A549 (cell line): ENCODE measurements at regions not wholly inside any gene's neighbourhood (a gene's known extent, or its start where the extent isn't known, plus 50 kb on each side); places are given as distances from the start of the nearest gene placed in this dataset.

Source experiments
- ATAC-seq, 2 experiments: fragments of 200-7000 bp in 1 of 2; fragments of >200 bp in 1 of 2; cut with Nextera tagmentation in 1 of 2; cut with Tn5 transposase in 1 of 2; 3 replicates each; pipeline versions ENCODE4 v1.8.0 to v1.9.1; 2018 to 2020; ENCODE audit warnings: mild to moderate bottlenecking in 1 of 2, moderate library complexity in 1 of 2
- CTCF ChIA-PET: fragments of 300-600 bp; sonication (Branson Sonifier 250); formaldehyde crosslinking; extraction: SDS; loops from one replicate; lab custom pipeline; 2021; ENCODE audit warnings: antibody characterized with exemption, inconsistent platforms; lab: Yijun Ruan, JAX
- POLR2A ChIA-PET: fragments of 350-600 bp; formaldehyde crosslinking; extraction: SDS; loops from one replicate; lab custom pipeline; 2021; ENCODE audit warnings: antibody characterized with exemption, inconsistent platforms; lab: Yijun Ruan, JAX
- DNase-seq, 2 experiments: peaks; one replicate each; pipeline versions ENCODE4 v3.0.0 to v3.0.0-alpha.2; 2011 to 2016; ENCODE audit warnings: low read depth in 1 of 2, low spot score in 1 of 2
- FAIRE-seq: peaks from 2 replicates; lab custom pipeline; 2011; peaks lifted over from hg19 to GRCh38; lab: Jason Lieb, UNC
- H3K27ac ChIP-seq, 2 experiments: fragments of >200 bp; sonication (Bioruptor Twin); formaldehyde crosslinking; 3 replicates each; pipeline ENCODE4 v1.5.1; 2016 to 2017
- H3K4me1 ChIP-seq: fragments of >200 bp; sonication (Bioruptor Twin); formaldehyde crosslinking; 3 replicates; pipeline ENCODE4 v1.6.1; 2016
- H3K4me2 ChIP-seq: fragments of >200 bp; sonication (Bioruptor Twin); formaldehyde crosslinking; 3 replicates; pipeline ENCODE4 v1.6.1; 2016
- H3K4me3 ChIP-seq: fragments of >200 bp; sonication (Bioruptor Twin); formaldehyde crosslinking; 3 replicates; pipeline ENCODE4 v1.5.1; 2016
- H3K9me3 ChIP-seq: fragments of >200 bp; sonication (Bioruptor Twin); formaldehyde crosslinking; 3 replicates; pipeline ENCODE4 v1.6.1; 2016
- BHLHE40 ChIP-seq: IDR thresholded peaks from 2 replicates; pipeline ENCODE4 v1.6.1; 2012; ENCODE audit warnings: low read depth, low read length, inconsistent platforms
- CBX2 ChIP-seq: fragments of 200-600 bp; sonication (generic); IDR thresholded peaks from 2 replicates; pipeline ENCODE4 v1.6.1; 2016; ENCODE audit warnings: low read depth, mild to moderate bottlenecking, borderline replicate concordance
- CEBPB ChIP-seq, 2 experiments: fragments of >200 bp in 1 of 2; sonication (Bioruptor Twin) in 1 of 2; formaldehyde crosslinking in 1 of 2; IDR thresholded peaks; 2 replicates each; pipeline ENCODE4 v1.6.1; 2012 to 2016
- CTCF ChIP-seq: fragments of >200 bp; sonication (Bioruptor Twin); formaldehyde crosslinking; IDR thresholded peaks from 3 replicates; pipeline ENCODE4 v1.5.1; 2016
- E2F6 ChIP-seq: IDR thresholded peaks from 2 replicates; pipeline ENCODE4 v1.6.1; 2012; ENCODE audit warnings: low read depth, borderline replicate concordance
- EHF ChIP-seq: fragments of 250-450 bp; sonication (Bioruptor Pico); IDR thresholded peaks from 2 replicates; pipeline ENCODE4 v1.5.0; 2020; ENCODE audit warnings: mild to moderate bottlenecking
- EP300 ChIP-seq, 2 experiments: fragments of >200 bp; sonication (Bioruptor Twin); formaldehyde crosslinking; IDR thresholded peaks; 2 replicates in 1 of 2; 3 replicates in 1 of 2; pipeline ENCODE4 v1.6.1; 2016 to 2017
- FOSB ChIP-seq: fragments of 250-450 bp; sonication (Bioruptor Pico); IDR thresholded peaks from 2 replicates; pipeline ENCODE4 v1.5.0; 2020; ENCODE audit warnings: mild to moderate bottlenecking, moderate library complexity
- FOSL2 ChIP-seq, 2 experiments: fragments of 450-650 bp in 1 of 2; fragments of >200 bp in 1 of 2; sonication (Bioruptor Twin) in 1 of 2; formaldehyde crosslinking; IDR thresholded peaks; 2 replicates each; pipeline versions ENCODE4 v1.5.0 to v1.6.1; 2016 to 2020; ENCODE audit warnings: mild to moderate bottlenecking in 1 of 2, moderate library complexity in 1 of 2
- HES2 ChIP-seq: fragments of >200 bp; sonication (Bioruptor Twin); formaldehyde crosslinking; IDR thresholded peaks from 2 replicates; pipeline ENCODE4 v1.6.1; 2016
- HEYL ChIP-seq: fragments of 250-450 bp; sonication (Bioruptor Pico); IDR thresholded peaks from 2 replicates; pipeline ENCODE4 v1.8.0; 2021; ENCODE audit warnings: mild to moderate bottlenecking, moderate library complexity
- KDM1A ChIP-seq: fragments of 200-600 bp; sonication (generic); IDR thresholded peaks from 2 replicates; pipeline ENCODE4 v1.6.1; 2016; ENCODE audit warnings: low read depth, mild to moderate bottlenecking
- NFE2L2 ChIP-seq: fragments of 150-350 bp; conservative IDR thresholded peaks from 2 replicates; pipeline ENCODE4 v1.6.1; 2014; ENCODE audit warnings: low read length
- RARB ChIP-seq: fragments of 250-450 bp; sonication (Bioruptor Pico); IDR thresholded peaks from 2 replicates; pipeline ENCODE4 v1.8.0; 2021; ENCODE audit warnings: mild to moderate bottlenecking, moderate library complexity
- RFX5 ChIP-seq: fragments of 450-650 bp; IDR thresholded peaks from 2 replicates; pipeline ENCODE4 v1.7.1; 2014; ENCODE audit warnings: antibody characterized with exemption, mild to moderate bottlenecking, moderate library complexity
- SMC3 ChIP-seq: fragments of >200 bp; sonication (Bioruptor Twin); formaldehyde crosslinking; IDR thresholded peaks from 3 replicates; pipeline ENCODE4 v1.6.1; 2018; ENCODE audit warnings: inconsistent platforms
- TFCP2L1 ChIP-seq: fragments of 250-450 bp; sonication (Bioruptor Pico); IDR thresholded peaks from 2 replicates; pipeline ENCODE4 v1.5.0; 2021; ENCODE audit warnings: mild to moderate bottlenecking
- USF2 ChIP-seq: fragments of 450-650 bp; IDR thresholded peaks from 2 replicates; pipeline ENCODE4 v1.6.1; 2014; ENCODE audit warnings: antibody characterized with exemption
- ZFP36 ChIP-seq: fragments of 450-650 bp; IDR thresholded peaks from 2 replicates; pipeline ENCODE4 v1.6.1; 2014; ENCODE audit warnings: borderline replicate concordance; ENCODE audit not compliant: partially characterized antibody
- ZNF302 ChIP-seq: fragments of 250-450 bp; sonication (Bioruptor Pico); IDR thresholded peaks from 2 replicates; pipeline ENCODE4 v1.9.0; 2021; ENCODE audit warnings: inconsistent platforms, mild to moderate bottlenecking, moderate library complexity
- ZSCAN20 ChIP-seq: fragments of 250-450 bp; sonication (Bioruptor Pico); IDR thresholded peaks from 2 replicates; pipeline ENCODE4 v1.8.0; 2022; ENCODE audit warnings: mild to moderate bottlenecking, moderate library complexity
- WGBS: methylation state at CpG from one replicate; pipeline ENCODE4 v1.1.6; 2017; ENCODE audit errors: missing lambda C conversion rate; 5-methylcytosine and 5-hydroxymethylcytosine counted together
- TF ChIP-seq, protein P1 (sequence below): IDR thresholded peaks from 2 replicates; pipeline ENCODE4 v1.6.1; 2012
- TF ChIP-seq, protein P2 (sequence below): IDR thresholded peaks from 2 replicates; pipeline ENCODE4 v1.6.1; 2012
- TF ChIP-seq, protein P3 (sequence below): fragments of 200-600 bp; sonication (generic); IDR thresholded peaks from 2 replicates; pipeline ENCODE4 v1.6.1; 2016; ENCODE audit warnings: antibody characterized with exemption, mild to moderate bottlenecking, moderate library complexity

GRCh38 chr10:64952042-64952441, 1430.8 kb downstream of the REEP3 start:
- WGBS = 7% methylated on average over 2 of the region's 2 CpGs
- DNase-seq (no peak), FAIRE-seq (no peak), ATAC-seq (no peak)
- H3K4me1 ChIP-seq = no peaks in the 10 kb centered on the region
- H3K4me2 ChIP-seq = no peak overlapping the region
- H3K27ac ChIP-seq = no peak overlapping the region
- TF ChIP-seq CBX2 (no peak), FOSB (CRISPR knock-in tag) (no peak), E2F6 (no peak), HES2 (no peak)
- CTCF ChIA-PET = no interaction called here
- no peak overlapping the region for H3K4me3 ChIP-seq
- H3K9me3 ChIP-seq = 0 out of 3 replicates have a peak, but pooled peaks cover 3% of the 10 kb centered on the region
- POLR2A ChIA-PET = no interaction called here

GRCh38 chr10:64956441-64956840, 1435.2 kb downstream of the REEP3 start:
- TF ChIP-seq ZSCAN20 (CRISPR knock-in tag) (no peak), FOSL2 (IDR thresholded peaks at IDR 0.05) (no peak), FOSL2 (CRISPR knock-in tag; IDR thresholded peaks at IDR 0.05) (no peak), TFCP2L1 (no peak), CEBPB (IDR thresholded peaks at IDR 0.05) (no peak), SMC3 (no peak), EHF (CRISPR knock-in tag) (no peak), EP300 (IDR thresholded peaks at IDR 0.05) (no peak), USF2 (no peak), RFX5 (no peak), HEYL (CRISPR knock-in tag) (no peak), ZNF302 (no peak)
- TF ChIP-seq, protein P1, sequence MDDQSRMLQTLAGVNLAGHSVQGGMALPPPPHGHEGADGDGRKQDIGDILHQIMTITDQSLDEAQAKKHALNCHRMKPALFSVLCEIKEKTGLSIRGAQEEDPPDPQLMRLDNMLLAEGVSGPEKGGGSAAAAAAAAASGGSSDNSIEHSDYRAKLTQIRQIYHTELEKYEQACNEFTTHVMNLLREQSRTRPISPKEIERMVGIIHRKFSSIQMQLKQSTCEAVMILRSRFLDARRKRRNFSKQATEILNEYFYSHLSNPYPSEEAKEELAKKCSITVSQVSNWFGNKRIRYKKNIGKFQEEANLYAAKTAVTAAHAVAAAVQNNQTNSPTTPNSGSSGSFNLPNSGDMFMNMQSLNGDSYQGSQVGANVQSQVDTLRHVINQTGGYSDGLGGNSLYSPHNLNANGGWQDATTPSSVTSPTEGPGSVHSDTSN = no peak
- TF ChIP-seq, protein P2, sequence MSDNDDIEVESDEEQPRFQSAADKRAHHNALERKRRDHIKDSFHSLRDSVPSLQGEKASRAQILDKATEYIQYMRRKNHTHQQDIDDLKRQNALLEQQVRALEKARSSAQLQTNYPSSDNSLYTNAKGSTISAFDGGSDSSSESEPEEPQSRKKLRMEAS = no peak
- Histone ChIP-seq H3K4me1 (no peaks in the 10 kb centered on the region), H3K4me3 (no peak overlapping the region), H3K9me3 (0 out of 3 replicates have a peak, but pooled peaks cover 3% of the 10 kb centered on the region), H3K27ac (no peak overlapping the region), H3K4me2 (no peak overlapping the region)
- ChIA-PET POLR2A (no interaction called here), CTCF (no interaction called here)
- WGBS = 5% methylated on average over 1 of the region's 1 CpG
- ATAC-seq = no peak
- FAIRE-seq = no peak
- no peak for DNase-seq

- H3K4me3 ChIP-seq = no peak overlapping the region
- no peak for FAIRE-seq
- no peak for DNase-seq
- H3K9me3 ChIP-seq = no peaks in the 10 kb centered on the region
- ATAC-seq = no peak
- 7% methylated on average over 1 of the region's 1 CpG for WGBS
- H3K27ac ChIP-seq = no peak overlapping the region
- CTCF ChIA-PET = no interaction called here
- H3K4me2 ChIP-seq = no peak overlapping the region
- no peaks in the 10 kb centered on the region for H3K4me1 ChIP-seq
- TF ChIP-seq SMC3 (no peak), BHLHE40 (no peak), RARB (CRISPR knock-in tag) (no peak)
- TF ChIP-seq, all 56 proteins: peak for 0
- POLR2A ChIA-PET = no interaction called here
Measured at GRCh38 chr10:64959116-64959515, 1437.9 kb downstream of the REEP3 start.

- ChIA-PET CTCF (no interaction called here), POLR2A (no interaction called here)
- Histone ChIP-seq H3K9me3 (no peaks in the 10 kb centered on the region), H3K4me2 (no peak overlapping the region), H3K27ac (no peak overlapping the region), H3K4me3 (no peak overlapping the region), H3K4me1 (no peaks in the 10 kb centered on the region)
- ATAC-seq (no peak), FAIRE-seq (no peak), DNase-seq (no peak)
- WGBS = 0% methylated on average over 2 of the region's 2 CpGs
- TF ChIP-seq, protein P3, sequence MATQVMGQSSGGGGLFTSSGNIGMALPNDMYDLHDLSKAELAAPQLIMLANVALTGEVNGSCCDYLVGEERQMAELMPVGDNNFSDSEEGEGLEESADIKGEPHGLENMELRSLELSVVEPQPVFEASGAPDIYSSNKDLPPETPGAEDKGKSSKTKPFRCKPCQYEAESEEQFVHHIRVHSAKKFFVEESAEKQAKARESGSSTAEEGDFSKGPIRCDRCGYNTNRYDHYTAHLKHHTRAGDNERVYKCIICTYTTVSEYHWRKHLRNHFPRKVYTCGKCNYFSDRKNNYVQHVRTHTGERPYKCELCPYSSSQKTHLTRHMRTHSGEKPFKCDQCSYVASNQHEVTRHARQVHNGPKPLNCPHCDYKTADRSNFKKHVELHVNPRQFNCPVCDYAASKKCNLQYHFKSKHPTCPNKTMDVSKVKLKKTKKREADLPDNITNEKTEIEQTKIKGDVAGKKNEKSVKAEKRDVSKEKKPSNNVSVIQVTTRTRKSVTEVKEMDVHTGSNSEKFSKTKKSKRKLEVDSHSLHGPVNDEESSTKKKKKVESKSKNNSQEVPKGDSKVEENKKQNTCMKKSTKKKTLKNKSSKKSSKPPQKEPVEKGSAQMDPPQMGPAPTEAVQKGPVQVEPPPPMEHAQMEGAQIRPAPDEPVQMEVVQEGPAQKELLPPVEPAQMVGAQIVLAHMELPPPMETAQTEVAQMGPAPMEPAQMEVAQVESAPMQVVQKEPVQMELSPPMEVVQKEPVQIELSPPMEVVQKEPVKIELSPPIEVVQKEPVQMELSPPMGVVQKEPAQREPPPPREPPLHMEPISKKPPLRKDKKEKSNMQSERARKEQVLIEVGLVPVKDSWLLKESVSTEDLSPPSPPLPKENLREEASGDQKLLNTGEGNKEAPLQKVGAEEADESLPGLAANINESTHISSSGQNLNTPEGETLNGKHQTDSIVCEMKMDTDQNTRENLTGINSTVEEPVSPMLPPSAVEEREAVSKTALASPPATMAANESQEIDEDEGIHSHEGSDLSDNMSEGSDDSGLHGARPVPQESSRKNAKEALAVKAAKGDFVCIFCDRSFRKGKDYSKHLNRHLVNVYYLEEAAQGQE = no peak
- TF ChIP-seq CEBPB (IDR thresholded peaks at IDR 0.05) (no peak), CTCF (no peak), FOSB (CRISPR knock-in tag) (no peak), EP300 (IDR thresholded peaks at IDR 0.05) (no peak), NFE2L2 (no peak), KDM1A (no peak), ZFP36 (no peak), HEYL (CRISPR knock-in tag) (no peak)
Measured at GRCh38 chr10:64959883-64960282, 1438.7 kb downstream of the REEP3 start.
